ENCODE measurements at regions not wholly inside any gene's neighbourhood (a gene's known extent, or its start where the extent isn't known, plus 50 kb on each side); places are given as distances from the start of the nearest gene placed in this dataset.

GRCh38 chr7:43041105-43041504 is 71.3 kb upstream of the HECW1 start:
- no peak for DNase-seq
- no peaks in the 10 kb centered on the region for H3K27me3 ChIP-seq
- H3K27ac ChIP-seq = no peak overlapping the region
- TF ChIP-seq POLR2A (IDR thresholded peaks at IDR 0.05) = no peak
- TF ChIP-seq, protein P1, sequence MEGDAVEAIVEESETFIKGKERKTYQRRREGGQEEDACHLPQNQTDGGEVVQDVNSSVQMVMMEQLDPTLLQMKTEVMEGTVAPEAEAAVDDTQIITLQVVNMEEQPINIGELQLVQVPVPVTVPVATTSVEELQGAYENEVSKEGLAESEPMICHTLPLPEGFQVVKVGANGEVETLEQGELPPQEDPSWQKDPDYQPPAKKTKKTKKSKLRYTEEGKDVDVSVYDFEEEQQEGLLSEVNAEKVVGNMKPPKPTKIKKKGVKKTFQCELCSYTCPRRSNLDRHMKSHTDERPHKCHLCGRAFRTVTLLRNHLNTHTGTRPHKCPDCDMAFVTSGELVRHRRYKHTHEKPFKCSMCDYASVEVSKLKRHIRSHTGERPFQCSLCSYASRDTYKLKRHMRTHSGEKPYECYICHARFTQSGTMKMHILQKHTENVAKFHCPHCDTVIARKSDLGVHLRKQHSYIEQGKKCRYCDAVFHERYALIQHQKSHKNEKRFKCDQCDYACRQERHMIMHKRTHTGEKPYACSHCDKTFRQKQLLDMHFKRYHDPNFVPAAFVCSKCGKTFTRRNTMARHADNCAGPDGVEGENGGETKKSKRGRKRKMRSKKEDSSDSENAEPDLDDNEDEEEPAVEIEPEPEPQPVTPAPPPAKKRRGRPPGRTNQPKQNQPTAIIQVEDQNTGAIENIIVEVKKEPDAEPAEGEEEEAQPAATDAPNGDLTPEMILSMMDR (IDR thresholded peaks at IDR 0.05) = no peak
- H3K4me3 ChIP-seq = no peak overlapping the region
- no peaks in the 10 kb centered on the region for H3K36me3 ChIP-seq (replicated peaks in 1 of 2)
- intact Hi-C loops (cut with DNase I) = no loop called here
- WGBS, 4 donors = 78 to 89% (median 86%) methylated on average over 2 of the region's 2 CpGs
- no peaks in the 10 kb centered on the region for H3K4me1 ChIP-seq (replicated peaks in 1 of 2)
- no peaks in the 10 kb centered on the region for H3K9me3 ChIP-seq (replicated peaks in 1 of 3)

DNA sequence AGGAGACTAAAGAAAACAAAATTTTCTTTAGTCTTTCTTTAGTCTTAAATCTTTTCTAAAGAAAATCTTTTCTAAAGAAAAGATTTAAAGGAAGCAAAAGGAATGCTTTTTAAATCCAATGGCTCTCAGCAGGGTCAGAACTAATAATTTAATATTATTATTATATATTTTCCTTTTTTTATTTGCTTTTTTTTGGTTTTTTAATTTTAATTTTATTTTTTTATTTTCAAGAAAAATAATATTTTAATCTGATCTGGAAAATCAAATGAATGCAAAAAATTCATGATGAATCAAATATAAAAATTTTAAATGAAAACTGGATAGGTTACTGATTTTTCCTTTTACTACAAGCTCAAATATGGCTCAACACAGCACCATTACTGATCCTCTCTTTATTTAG is 70.7 kb upstream of the HECW1 start:
- Histone ChIP-seq H3K9me3 (replicated peaks in 1 of 3) (no peaks in the 10 kb centered on the region), H3K4me1 (replicated peaks in 1 of 2) (no peaks in the 10 kb centered on the region), H3K27ac (no peak overlapping the region), H3K36me3 (replicated peaks in 1 of 2) (no peaks in the 10 kb centered on the region), H3K27me3 (no peaks in the 10 kb centered on the region), H3K4me3 (no peak overlapping the region)
- DNase-seq = no peak
- TF ChIP-seq, protein P1 (IDR thresholded peaks at IDR 0.05) = no peak
- no peak for TF ChIP-seq POLR2A (IDR thresholded peaks at IDR 0.05)
- intact Hi-C loops (cut with DNase I) = no loop called here

DNA sequence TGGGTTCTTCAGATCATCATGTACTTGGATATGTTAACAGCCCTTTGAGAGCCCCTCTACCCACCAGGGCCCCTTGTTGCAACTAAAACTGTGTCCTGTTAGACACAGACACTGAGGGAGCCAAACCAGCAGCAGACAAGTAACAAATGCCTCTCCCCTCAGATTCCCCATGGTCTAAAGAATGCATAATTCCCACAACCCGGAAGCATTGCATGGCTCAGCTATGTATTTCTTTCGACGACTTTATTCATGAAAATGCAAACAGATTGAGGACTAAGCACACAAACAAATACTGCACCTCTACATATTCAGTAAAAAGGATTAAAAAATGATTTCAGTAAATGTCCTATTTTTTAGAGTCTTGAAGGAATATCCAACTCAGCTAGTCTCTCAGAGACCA is 70.1 kb upstream of the HECW1 start:
- Histone ChIP-seq H3K9me3 (replicated peaks in 1 of 3) (no peaks in the 10 kb centered on the region), H3K27ac (no peak overlapping the region), H3K36me3 (replicated peaks in 1 of 2) (no peaks in the 10 kb centered on the region), H3K4me1 (replicated peaks in 1 of 2) (no peaks in the 10 kb centered on the region), H3K4me3 (no peak overlapping the region), H3K27me3 (no peaks in the 10 kb centered on the region)
- intact Hi-C loops (cut with DNase I) = no loop called here
- WGBS, 4 donors = 76 to 82% (median 81%) methylated on average over 3 of the region's 3 CpGs
- no peak for DNase-seq
- TF ChIP-seq, protein P1 (IDR thresholded peaks at IDR 0.05) = no peak

DNA sequence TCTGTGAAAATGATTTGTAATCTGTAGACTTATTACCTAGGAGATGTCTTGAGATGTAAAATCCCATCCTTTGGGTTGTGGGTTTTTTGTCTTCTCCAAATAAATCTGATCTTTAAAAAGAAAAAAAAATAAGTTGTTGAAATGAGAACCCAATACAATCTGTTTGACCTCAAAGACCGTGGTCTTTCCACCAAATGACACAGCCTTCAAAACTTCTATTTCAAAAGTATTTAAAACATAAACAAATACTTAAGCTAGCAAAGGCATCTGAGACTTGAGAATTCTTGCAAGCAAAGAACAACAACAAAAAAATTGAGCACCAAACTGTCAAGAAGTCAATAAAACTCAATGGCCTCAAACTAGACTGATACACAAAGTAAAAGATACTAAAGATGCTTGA is 67.9 kb upstream of the HECW1 start:
- Histone ChIP-seq H3K36me3 (replicated peaks in 1 of 2) (no peaks in the 10 kb centered on the region), H3K27me3 (no peaks in the 10 kb centered on the region), H3K4me3 (no peak overlapping the region), H3K27ac (no peak overlapping the region), H3K9me3 (replicated peaks in 1 of 3) (no peaks in the 10 kb centered on the region), H3K4me1 (replicated peaks in 1 of 2) (no peaks in the 10 kb centered on the region)
- WGBS, 4 donors = 61 to 73% (median 64%) methylated on average over 1 of the region's 1 CpG
- no peak for TF ChIP-seq POLR2A (IDR thresholded peaks at IDR 0.05)
- TF ChIP-seq, protein P1 (IDR thresholded peaks at IDR 0.05) = no peak
- DNase-seq = no peak
- intact Hi-C loops (cut with DNase I) = no loop called here

Measured in adrenal gland (tissue), 9 donors.